Astrocyte (in vitro differentiated cells and primary cell): ENCODE measurements at regions not wholly inside any gene's neighbourhood (a gene's known extent, or its start where the extent isn't known, plus 50 kb on each side); places are given as distances from the start of the nearest gene placed in this dataset.

Experiments
- DNase-seq: peaks from one replicate; pipeline ENCODE4 v3.0.0-alpha.2; 2010; ENCODE audit warnings: low read depth
- FAIRE-seq: peaks from 2 replicates; lab custom pipeline; 2011; peaks lifted over from hg19 to GRCh38; lab: Jason Lieb, UNC
- H2AFZ ChIP-seq: 2 replicates; pipeline ENCODE4 v1.6.0; 2012; ENCODE audit warnings: low read depth, low read length, inconsistent platforms
- H3K27ac ChIP-seq: 2 replicates; pipeline ENCODE4 v1.5.1; 2011; ENCODE audit warnings: low read depth, low read length, inconsistent platforms
- H3K27me3 ChIP-seq: 2 replicates; pipeline ENCODE4 v1.6.0; 2011; ENCODE audit warnings: low read length, inconsistent platforms; ENCODE audit not compliant: insufficient read depth
- H3K36me3 ChIP-seq: 2 replicates; pipeline ENCODE4 v1.5.1; 2011; ENCODE audit warnings: low read length, inconsistent platforms; ENCODE audit not compliant: insufficient read depth
- H3K4me1 ChIP-seq: 2 replicates; pipeline ENCODE4 v1.5.1; 2011; ENCODE audit warnings: low read length, inconsistent platforms; ENCODE audit not compliant: insufficient read depth
- H3K4me2 ChIP-seq: 2 replicates; pipeline ENCODE4 v1.6.0; 2012; ENCODE audit warnings: low read length, inconsistent platforms
- H3K4me3 ChIP-seq: 2 replicates; pipeline ENCODE4 v1.5.1; 2011; ENCODE audit warnings: low read depth, mild to moderate bottlenecking, low read length, inconsistent platforms; ENCODE audit not compliant: insufficient read depth
- H3K79me2 ChIP-seq: 2 replicates; pipeline ENCODE4 v1.6.0; 2012; ENCODE audit warnings: mild to moderate bottlenecking, low read length, inconsistent platforms; ENCODE audit not compliant: insufficient read depth
- H3K9ac ChIP-seq: 2 replicates; pipeline ENCODE4 v1.6.0; 2012; ENCODE audit warnings: mild to moderate bottlenecking, low read length, inconsistent platforms
- H3K9me3 ChIP-seq: 2 replicates; pipeline ENCODE4 v1.5.1; 2012; ENCODE audit warnings: low read depth, mild to moderate bottlenecking, low read length, inconsistent platforms; ENCODE audit not compliant: insufficient read depth
- H4K20me1 ChIP-seq: 2 replicates; pipeline ENCODE4 v1.6.0; 2012; ENCODE audit warnings: low read length, inconsistent platforms; ENCODE audit not compliant: insufficient read depth
- H3K27ac Mint-ChIP-seq: one replicate; pipeline ENCODE4 v1.8.0; 2021; ENCODE audit warnings: mild to moderate bottlenecking, mixed read lengths; ENCODE audit not compliant: unreplicated experiment
- H3K27me3 Mint-ChIP-seq: one replicate; pipeline ENCODE4 v1.8.0; 2021; ENCODE audit warnings: low read depth, mixed read lengths; ENCODE audit not compliant: unreplicated experiment
- H3K36me3 Mint-ChIP-seq: one replicate; pipeline ENCODE4 v1.8.0; 2021; ENCODE audit warnings: low read depth, mixed read lengths; ENCODE audit not compliant: unreplicated experiment
- H3K4me1 Mint-ChIP-seq: one replicate; pipeline ENCODE4 v1.8.0; 2021; ENCODE audit warnings: low read depth, mixed read lengths; ENCODE audit not compliant: unreplicated experiment
- H3K4me3 Mint-ChIP-seq: one replicate; pipeline ENCODE4 v1.8.0; 2021; ENCODE audit warnings: mild to moderate bottlenecking, moderate library complexity, mixed read lengths; ENCODE audit not compliant: unreplicated experiment
- H3K9me3 Mint-ChIP-seq: one replicate; pipeline ENCODE4 v1.8.0; 2021; ENCODE audit warnings: mild to moderate bottlenecking, mixed read lengths; ENCODE audit not compliant: unreplicated experiment
- CTCF ChIP-seq: IDR thresholded peaks from 2 replicates; pipeline ENCODE4 v1.5.1; 2011; ENCODE audit warnings: low read depth, mild to moderate bottlenecking, inconsistent platforms, low read length, moderate library complexity; ENCODE audit not compliant: insufficient read depth
- EZH2 ChIP-seq: IDR thresholded peaks from 2 replicates; pipeline ENCODE4 v1.6.1; 2012; ENCODE audit warnings: mild to moderate bottlenecking, low read length, inconsistent platforms; ENCODE audit not compliant: insufficient read depth

- Mint-ChIP-seq H3K9me3 (peaks cover 5% of the 10 kb centered on the region), H3K27me3 (peaks cover 53% of the 10 kb centered on the region), H3K4me1 (no peaks in the 10 kb centered on the region), H3K4me3 (no peak overlapping the region), H3K36me3 (peaks cover 1% of the 10 kb centered on the region), H3K27ac (peak overlapping the region; percentile 3)
- Histone ChIP-seq H3K9ac (no peak overlapping the region), H3K4me3 (no peak overlapping the region), H3K79me2 (no peaks in the 10 kb centered on the region), H3K4me1 (no peaks in the 10 kb centered on the region), H3K36me3 (no peaks in the 10 kb centered on the region), H3K27me3 (peaks cover 24% of the 10 kb centered on the region), H4K20me1 (no peaks in the 10 kb centered on the region), H3K27ac (no peak overlapping the region), H3K4me2 (no peak overlapping the region), H2AFZ (no peak overlapping the region), H3K9me3 (no peaks in the 10 kb centered on the region)
- FAIRE-seq (no peak), DNase-seq (no peak)
- no peak for TF ChIP-seq CTCF
- TF ChIP-seq EZH2: no peak
Observed at GRCh38 chr11:45000918-45001317, 50.2 kb upstream of the TP53I11 start.

- H3K9me3 ChIP-seq: no peaks in the 10 kb centered on the region
- Mint-ChIP-seq H3K4me3 (no peak overlapping the region), H3K9me3 (peaks cover 8% of the 10 kb centered on the region), H3K36me3 (peaks cover 1% of the 10 kb centered on the region), H3K4me1 (no peaks in the 10 kb centered on the region), H3K27me3 (peaks cover 51% of the 10 kb centered on the region), H3K27ac (peak overlapping the region; percentile 3)
- H3K27me3 ChIP-seq: peaks cover 24% of the 10 kb centered on the region
- no peak for FAIRE-seq
- no peaks in the 10 kb centered on the region for H3K79me2 ChIP-seq
- H3K4me2 ChIP-seq: no peak overlapping the region
- no peak overlapping the region for H3K4me3 ChIP-seq
- no peak overlapping the region for H2AFZ ChIP-seq
- no peak overlapping the region for H3K9ac ChIP-seq
- no peaks in the 10 kb centered on the region for H3K4me1 ChIP-seq
- no peak overlapping the region for H3K27ac ChIP-seq
- no peaks in the 10 kb centered on the region for H4K20me1 ChIP-seq
- no peak for DNase-seq
- H3K36me3 ChIP-seq: no peaks in the 10 kb centered on the region
- TF ChIP-seq EZH2: no peak
- no peak for TF ChIP-seq CTCF
Observed at GRCh38 chr11:45001466-45002165, 50.9 kb upstream of the TP53I11 start.

GRCh38 chr11:45005106-45005505 lies 54.4 kb upstream of the TP53I11 start:
- DNase-seq: no peak
- H3K4me1 Mint-ChIP-seq: peaks cover 3% of the 10 kb centered on the region
- Histone ChIP-seq H4K20me1 (no peaks in the 10 kb centered on the region), H2AFZ (no peak overlapping the region), H3K9me3 (no peaks in the 10 kb centered on the region), H3K36me3 (no peaks in the 10 kb centered on the region), H3K79me2 (no peaks in the 10 kb centered on the region), H3K4me3 (no peak overlapping the region), H3K4me2 (no peak overlapping the region), H3K4me1 (no peaks in the 10 kb centered on the region), H3K27me3 (peaks cover 33% of the 10 kb centered on the region), H3K9ac (no peak overlapping the region), H3K27ac (no peak overlapping the region)
- H3K27me3 Mint-ChIP-seq: peaks cover 27% of the 10 kb centered on the region
- no peak for FAIRE-seq
- H3K9me3 Mint-ChIP-seq: peaks cover 8% of the 10 kb centered on the region
- no peak overlapping the region for H3K27ac Mint-ChIP-seq
- peaks cover 3% of the 10 kb centered on the region for H3K36me3 Mint-ChIP-seq
- TF ChIP-seq CTCF: no peak
- no peak for TF ChIP-seq EZH2
- no peak overlapping the region for H3K4me3 Mint-ChIP-seq
